ENCODE measurements at regions not wholly inside any gene's neighbourhood (a gene's known extent, or its start where the extent isn't known, plus 50 kb on each side); places are given as distances from the start of the nearest gene placed in this dataset.

DNA sequence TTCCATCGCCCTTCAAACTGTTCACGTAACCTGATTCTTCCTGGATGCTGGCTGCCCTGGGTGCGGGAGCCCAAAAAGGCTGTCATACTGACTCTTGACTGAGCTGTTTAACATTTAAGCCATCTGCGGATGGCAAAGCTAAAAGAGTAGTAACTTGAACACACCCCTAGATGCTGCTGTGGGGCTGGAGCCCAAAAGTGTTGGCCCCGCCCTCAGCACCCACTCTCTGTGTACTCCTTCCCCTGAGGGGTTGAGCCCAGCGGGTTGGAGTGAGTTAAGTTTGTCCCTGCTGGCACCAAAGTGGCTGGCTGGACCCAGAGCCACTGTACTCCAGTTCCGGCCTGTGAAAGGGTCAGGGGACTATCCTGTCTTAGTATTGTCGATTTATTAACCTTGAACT, 640.6 kb downstream of the PTPRU start:
- no peak for TF ChIP-seq ZNF274 (IDR thresholded peaks at IDR 0.05; ENCODE audit: low read depth, low read length)
- no peak for TF ChIP-seq YY1 (IDR thresholded peaks at IDR 0.05; ENCODE audit: insufficient read depth, insufficient read length)
- no peak for TF ChIP-seq SUZ12 (IDR thresholded peaks at IDR 0.05; ENCODE audit: extremely low read depth, insufficient read depth, insufficient read length)

All from NT2/D1 (cell line).